Tibial nerve (tissue), 4 donors: ENCODE measurements at regions not wholly inside any gene's neighbourhood (a gene's known extent, or its start where the extent isn't known, plus 50 kb on each side); places are given as distances from the start of the nearest gene placed in this dataset.

Experiments used
- CTCF ChIP-seq, 5 experiments: fragments of 200-600 bp in 3 of 5; fragments of 450-650 bp in 2 of 5; sonication (generic) in 3 of 5; IDR thresholded peaks; one replicate each; pipeline ENCODE4 v1.5.1; 2016 to 2019; ENCODE audit warnings: antibody characterized with exemption in 5 of 5, mild to moderate bottlenecking in 3 of 5, moderate library complexity in 2 of 5
- EP300 ChIP-seq, 2 donors: sonication (generic); formaldehyde crosslinking; IDR thresholded peaks; one replicate each; pipeline ENCODE4 v1.6.1; 2017; ENCODE audit warnings: antibody characterized with exemption in 2 of 2, mild to moderate bottlenecking in 1 of 2
- POLR2A ChIP-seq, 2 donors: fragments of 450-650 bp; IDR thresholded peaks; one replicate each; pipeline ENCODE4 v1.6.1; 2017; ENCODE audit warnings: antibody characterized with exemption in 2 of 2, mild to moderate bottlenecking in 2 of 2, moderate library complexity in 2 of 2

- no peak for TF ChIP-seq CTCF (IDR thresholded peaks at IDR 0.05)
- TF ChIP-seq POLR2A (IDR thresholded peaks at IDR 0.05): no peak
- no peak for TF ChIP-seq EP300 (IDR thresholded peaks at IDR 0.05)
Observed at GRCh38 chr10:33808475-33808874, 474.0 kb upstream of the NRP1 start.
